ENCODE measurements at regions not wholly inside any gene's neighbourhood (a gene's known extent, or its start where the extent isn't known, plus 50 kb on each side); places are given as distances from the start of the nearest gene placed in this dataset.

GRCh38 chr2:18325118-18325517 is 235.3 kb downstream of the RDH14 start:
- TF ChIP-seq POLR2A (IDR thresholded peaks at IDR 0.05) (no peak), CTCF (IDR thresholded peaks at IDR 0.05) (no peak)
- Histone ChIP-seq H3K4me1 (no peaks in the 10 kb centered on the region), H3K36me3 (no peaks in the 10 kb centered on the region), H3K27me3 (no peaks in the 10 kb centered on the region), H3K4me3 (replicated peaks in 1 of 3) (no peak overlapping the region), H3K27ac (no peak overlapping the region), H3K9me3 (no peaks in the 10 kb centered on the region)
- intact Hi-C loops (cut with DNase I), result no loop called here
- WGBS, 2 donors, result 74 to 82% methylated on average over 5 of the region's 5 CpGs
- DNase-seq, result no peak

GRCh38 chr2:18319987-18320386 is 240.5 kb downstream of the RDH14 start:
- Histone ChIP-seq H3K27me3 (no peaks in the 10 kb centered on the region), H3K9me3 (no peaks in the 10 kb centered on the region), H3K36me3 (no peaks in the 10 kb centered on the region), H3K27ac (no peak overlapping the region), H3K4me1 (no peaks in the 10 kb centered on the region), H3K4me3 (replicated peaks in 1 of 3) (no peak overlapping the region)
- intact Hi-C loops (cut with DNase I), result no loop called here
- no peak for DNase-seq
- no peak for TF ChIP-seq POLR2A (IDR thresholded peaks at IDR 0.05)
- no peak for TF ChIP-seq CTCF (IDR thresholded peaks at IDR 0.05)

GRCh38 chr2:18317017-18317416 is 243.4 kb downstream of the RDH14 start:
- WGBS, 2 donors, result 61 to 64% methylated on average over 2 of the region's 2 CpGs
- Histone ChIP-seq H3K27me3 (no peaks in the 10 kb centered on the region), H3K4me1 (no peaks in the 10 kb centered on the region), H3K36me3 (no peaks in the 10 kb centered on the region), H3K27ac (no peak overlapping the region), H3K4me3 (replicated peaks in 1 of 3) (no peak overlapping the region), H3K9me3 (no peaks in the 10 kb centered on the region)
- no peak for TF ChIP-seq POLR2A (IDR thresholded peaks at IDR 0.05)
- no peak for TF ChIP-seq CTCF (IDR thresholded peaks at IDR 0.05)
- no peak for DNase-seq
- intact Hi-C loops (cut with DNase I), result no loop called here

GRCh38 chr2:18312818-18313217 is 247.6 kb downstream of the RDH14 start:
- no peak for TF ChIP-seq CTCF (IDR thresholded peaks at IDR 0.05)
- no peak for TF ChIP-seq POLR2A (IDR thresholded peaks at IDR 0.05)
- DNase-seq, result no peak
- Histone ChIP-seq H3K27ac (no peak overlapping the region), H3K36me3 (no peaks in the 10 kb centered on the region), H3K27me3 (no peaks in the 10 kb centered on the region), H3K4me1 (no peaks in the 10 kb centered on the region), H3K4me3 (replicated peaks in 1 of 3) (no peak overlapping the region), H3K9me3 (no peaks in the 10 kb centered on the region)
- 75 to 87% methylated on average over 3 of the region's 3 CpGs for WGBS, 2 donors
- intact Hi-C loops (cut with DNase I), result no loop called here

- intact Hi-C loops (cut with DNase I), result no loop called here
- DNase-seq, result no peak
- H3K4me3 ChIP-seq (replicated peaks in 1 of 3), result no peak overlapping the region
- no peak overlapping the region for H3K27ac ChIP-seq
- no peaks in the 10 kb centered on the region for H3K4me1 ChIP-seq
- H3K9me3 ChIP-seq, result no peaks in the 10 kb centered on the region
- 47 to 54% methylated on average over 4 of the region's 4 CpGs for WGBS, 2 donors
- H3K36me3 ChIP-seq, result no peaks in the 10 kb centered on the region
- TF ChIP-seq POLR2A (IDR thresholded peaks at IDR 0.05), result no peak
- no peak for TF ChIP-seq CTCF (IDR thresholded peaks at IDR 0.05)
- H3K27me3 ChIP-seq, result no peaks in the 10 kb centered on the region
Measured at GRCh38 chr2:18311420-18312195, 248.8 kb downstream of the RDH14 start.
